CD14-positive monocyte (primary cell): ENCODE measurements at regions not wholly inside any gene's neighbourhood (a gene's known extent, or its start where the extent isn't known, plus 50 kb on each side); places are given as distances from the start of the nearest gene placed in this dataset.

Experiments used
- DNase-seq, 3 donors: peaks; one replicate each; pipeline ENCODE4 v3.0.0-alpha.2; 2011 to 2022
- H2AFZ ChIP-seq: 2 replicates; pipeline ENCODE4 v1.6.0; 2012; ENCODE audit warnings: mild to moderate bottlenecking, low read depth, low read length, inconsistent platforms; ENCODE audit not compliant: insufficient read depth, poor library complexity, severe bottlenecking
- H3K27ac ChIP-seq, 2 donors: 1 replicate in 1 of 2; 2 replicates in 1 of 2; pipeline ENCODE4 v1.5.1; 2012 to 2013; ENCODE audit warnings: low read length in 2 of 2, control low read depth in 1 of 2, inconsistent platforms in 1 of 2, low read depth in 1 of 2, mild to moderate bottlenecking in 1 of 2
- H3K27me3 ChIP-seq, 2 donors: one replicate each; pipeline versions ENCODE4 v1.6.0 to v1.6.1; 2011 to 2013; ENCODE audit warnings: low read length in 2 of 2; ENCODE audit not compliant: control insufficient read depth in 2 of 2, insufficient read depth in 2 of 2
- H3K36me3 ChIP-seq, 2 donors: replicated peaks in 1 of 2; 1 replicate in 1 of 2; 2 replicates in 1 of 2; pipeline versions ENCODE4 v1.5.1 to v1.6.1; 2012 to 2013; ENCODE audit warnings: low read length in 2 of 2, control low read depth in 1 of 2, inconsistent platforms in 1 of 2, mild to moderate bottlenecking in 1 of 2; ENCODE audit not compliant: insufficient read depth in 2 of 2, control insufficient read depth in 1 of 2
- H3K4me1 ChIP-seq, 2 donors: 1 replicate in 1 of 2; 2 replicates in 1 of 2; pipeline versions ENCODE4 v1.5.1 to v1.6.1; 2012 to 2013; ENCODE audit warnings: low read length in 2 of 2, control low read depth in 1 of 2, inconsistent platforms in 1 of 2, mild to moderate bottlenecking in 1 of 2, moderate library complexity in 1 of 2; ENCODE audit not compliant: insufficient read depth in 2 of 2, control insufficient read depth in 1 of 2
- H3K4me2 ChIP-seq: replicated peaks from 2 replicates; pipeline ENCODE3; 2012; ENCODE audit warnings: low read length, moderate library complexity, mild to moderate bottlenecking; ENCODE audit not compliant: poor library complexity, severe bottlenecking; ENCODE audit errors: extremely low read depth
- H3K4me3 ChIP-seq, 3 experiments: fragments of 200-600 bp in 1 of 3; sonication (generic) in 1 of 3; replicated peaks in 1 of 3; 1 replicate in 2 of 3; 2 replicates in 1 of 3; pipeline ENCODE4 v1.5.1; 2011 to 2013; ENCODE audit warnings: low read length in 3 of 3, mild to moderate bottlenecking in 3 of 3, control low read depth in 2 of 3, low read depth in 2 of 3, inconsistent platforms in 1 of 3, moderate library complexity in 1 of 3
- H3K79me2 ChIP-seq: 2 replicates; pipeline ENCODE4 v1.6.0; 2012; ENCODE audit warnings: mild to moderate bottlenecking, control low read depth, inconsistent platforms, low read length, moderate library complexity; ENCODE audit not compliant: insufficient read depth
- H3K9ac ChIP-seq: 2 replicates; pipeline ENCODE4 v1.6.0; 2017; ENCODE audit warnings: low read length, mild to moderate bottlenecking; ENCODE audit not compliant: insufficient read depth, poor library complexity, severe bottlenecking
- H3K9me3 ChIP-seq, 2 donors: replicated peaks in 1 of 2; 1 replicate in 1 of 2; 2 replicates in 1 of 2; pipeline versions ENCODE4 v1.5.1 to v1.6.1; 2012 to 2013; ENCODE audit warnings: low read length in 2 of 2, control low read depth in 1 of 2; ENCODE audit not compliant: control insufficient read depth in 1 of 2, insufficient read depth in 1 of 2
- H4K20me1 ChIP-seq: 2 replicates; pipeline ENCODE4 v1.6.0; 2012; ENCODE audit warnings: mild to moderate bottlenecking, low read length, control low read depth, moderate library complexity; ENCODE audit not compliant: insufficient read depth
- H3K27ac Mint-ChIP-seq, 7 donors: one replicate each; pipeline ENCODE4 v1.8.0; 2020; ENCODE audit warnings: mild to moderate bottlenecking in 7 of 7, mixed read lengths in 7 of 7, moderate library complexity in 6 of 7, inconsistent platforms in 2 of 7
- H3K27me3 Mint-ChIP-seq, 3 donors: one replicate each; pipeline ENCODE4 v1.8.0; 2021 to 2022; ENCODE audit warnings: low read depth in 3 of 3, mild to moderate bottlenecking in 3 of 3, mixed read lengths in 3 of 3, moderate library complexity in 3 of 3, inconsistent platforms in 1 of 3
- H3K36me3 Mint-ChIP-seq, 2 donors: one replicate each; pipeline ENCODE4 v1.8.0; 2020; ENCODE audit warnings: mixed read lengths in 2 of 2, inconsistent platforms in 1 of 2, mild to moderate bottlenecking in 1 of 2
- H3K4me1 Mint-ChIP-seq: one replicate; pipeline ENCODE4 v1.8.0; 2020; ENCODE audit warnings: mild to moderate bottlenecking, mixed read lengths
- H3K4me3 Mint-ChIP-seq, 2 donors: one replicate each; pipeline ENCODE4 v1.8.0; 2020; ENCODE audit warnings: mild to moderate bottlenecking in 2 of 2, mixed read lengths in 2 of 2, moderate library complexity in 1 of 2
- H3K9me3 Mint-ChIP-seq, 7 donors: one replicate each; pipeline ENCODE4 v1.8.0; 2020 to 2022; ENCODE audit warnings: mixed read lengths in 7 of 7, mild to moderate bottlenecking in 6 of 7, moderate library complexity in 6 of 7, inconsistent platforms in 2 of 7
- CTCF ChIP-seq: fragments of 200-600 bp; IDR thresholded peaks from one replicate; pipeline ENCODE4 v1.8.0; 2022; ENCODE audit warnings: antibody characterized with exemption, mild to moderate bottlenecking
- WGBS: methylation state at CpG from one replicate; pipeline ENCODE4 v1.1.5; 2013; ENCODE audit warnings: missing lambda C conversion rate; ENCODE audit not compliant: insufficient coverage; 5-methylcytosine and 5-hydroxymethylcytosine counted together
- intact Hi-C, 2 donors: fragments of 100-400 bp; cut with micrococcal nuclease; formaldehyde crosslinking; loops; one replicate each; pipeline versions ENCODE4 v1.15.0 to v1.15.1; 2023

DNA sequence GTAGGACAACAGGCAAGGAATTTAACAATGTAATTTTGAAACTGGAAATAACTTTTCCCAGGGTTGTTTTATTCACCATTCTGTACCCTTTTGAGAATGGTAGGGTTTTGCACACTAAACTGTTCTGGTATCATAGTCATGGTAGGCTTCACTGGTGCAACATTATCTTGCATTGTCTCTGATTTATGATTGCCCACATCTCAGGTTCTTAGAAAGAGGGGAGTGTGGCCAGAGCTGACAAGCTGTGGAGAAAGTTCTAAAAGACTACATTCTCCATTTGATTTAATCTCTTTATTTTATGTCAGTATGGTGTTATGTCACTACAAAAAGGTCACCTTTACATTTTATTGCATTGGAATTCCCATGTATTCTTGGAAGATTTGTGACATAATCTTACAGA lies 447.3 kb downstream of the GRIA2 start:
- DNase-seq, result no peak
- Mint-ChIP-seq H3K4me3 (no peak overlapping the region), H3K9me3 (peaks cover 0 to 3% (median 0%) of the 10 kb centered on the region in 7 donors), H3K27me3 (no peaks in the 10 kb centered on the region), H3K4me1 (no peaks in the 10 kb centered on the region), H3K36me3 (no peaks in the 10 kb centered on the region), H3K27ac (no peak overlapping the region)
- H3K27ac ChIP-seq, result no peak overlapping the region
- no peak overlapping the region for H3K4me2 ChIP-seq
- no peak for TF ChIP-seq CTCF
- no peaks in the 10 kb centered on the region for H4K20me1 ChIP-seq
- no peaks in the 10 kb centered on the region for H3K9me3 ChIP-seq
- H3K9ac ChIP-seq, result no peak overlapping the region
- H3K79me2 ChIP-seq, result no peaks in the 10 kb centered on the region
- no peaks in the 10 kb centered on the region for H3K36me3 ChIP-seq
- no peak overlapping the region for H3K4me3 ChIP-seq
- H2AFZ ChIP-seq, result no peak overlapping the region
- intact Hi-C loops, result no loop called here
- no peaks in the 10 kb centered on the region for H3K27me3 ChIP-seq
- no peaks in the 10 kb centered on the region for H3K4me1 ChIP-seq

GRCh38 chr4:157664726-157665125 lies 444.2 kb downstream of the GRIA2 start:
- TF ChIP-seq CTCF, result no peak
- no peaks in the 10 kb centered on the region for H3K4me1 ChIP-seq
- no peaks in the 10 kb centered on the region for H3K27me3 ChIP-seq
- no peak overlapping the region for H3K27ac Mint-ChIP-seq
- H3K27me3 Mint-ChIP-seq, result no peaks in the 10 kb centered on the region
- intact Hi-C loops, result no loop called here
- 76% methylated on average over 2 of the region's 3 CpGs for WGBS
- H3K4me3 Mint-ChIP-seq, result no peak overlapping the region
- H3K27ac ChIP-seq, result no peak overlapping the region
- H3K9me3 ChIP-seq, result no peaks in the 10 kb centered on the region
- no peak for DNase-seq
- no peak overlapping the region for H3K4me2 ChIP-seq
- no peaks in the 10 kb centered on the region for H4K20me1 ChIP-seq
- H3K9ac ChIP-seq, result no peak overlapping the region
- H3K36me3 ChIP-seq, result no peaks in the 10 kb centered on the region
- H3K79me2 ChIP-seq, result no peaks in the 10 kb centered on the region
- H3K36me3 Mint-ChIP-seq, result no peaks in the 10 kb centered on the region
- no peaks in the 10 kb centered on the region for H3K4me1 Mint-ChIP-seq
- H2AFZ ChIP-seq, result no peak overlapping the region
- H3K9me3 Mint-ChIP-seq, result no peaks in the 10 kb centered on the region
- H3K4me3 ChIP-seq, result no peak overlapping the region
